ENCODE measurements at regions not wholly inside any gene's neighbourhood (a gene's known extent, or its start where the extent isn't known, plus 50 kb on each side); places are given as distances from the start of the nearest gene placed in this dataset.

GRCh38 chr9:126233175-126233574 is 93.5 kb upstream of the MVB12B start (continued):
- TF ChIP-seq EZH2 (IDR thresholded peaks at IDR 0.05; ENCODE audit: low read depth, unreplicated experiment): no peak

GRCh38 chr9:126233913-126234525 is 92.6 kb upstream of the MVB12B start:
- Histone ChIP-seq H4K20me1 (replicated peaks; ENCODE audit: insufficient read depth) (no peaks in the 10 kb centered on the region), H3K79me2 (replicated peaks; ENCODE audit: insufficient read depth) (no peaks in the 10 kb centered on the region), H3K27me3 (ENCODE audit: insufficient read depth) (no peaks in the 10 kb centered on the region), H3K4me2 (no peak overlapping the region), H3K36me3 (ENCODE audit: insufficient read depth) (no peaks in the 10 kb centered on the region), H3F3A (replicated peaks; ENCODE audit: low read depth) (no peaks in the 10 kb centered on the region), H3K27ac (ENCODE audit: low read depth) (no peak overlapping the region), H3K9me2 (ENCODE audit: insufficient read depth) (no peaks in the 10 kb centered on the region), H2AFZ (peak overlapping the region; percentile 72; the same call in 1 of the 2 replicates), H3K4me1 (ENCODE audit: insufficient read depth) (no peaks in the 10 kb centered on the region), H3K4me3 (no peak overlapping the region)
- Mint-ChIP-seq H3K27ac (no peak overlapping the region), H3K27me3 (ENCODE audit: insufficient read depth, low read depth, poor library complexity) (peaks cover 8% of the 10 kb centered on the region), H3K36me3 (ENCODE audit: low read depth) (no peaks in the 10 kb centered on the region), H3K4me3 (no peak overlapping the region), H3K4me1 (no peaks in the 10 kb centered on the region; the same call in 2 of the 3 replicates), H3K9me3 (no peaks in the 10 kb centered on the region; the same call in 2 of the 3 replicates)
- ATAC-seq (no peak), DNase-seq (ENCODE audit: low spot score) (no peak)
- TF ChIP-seq EZH2phosphoT487 (IDR thresholded peaks at IDR 0.05; ENCODE audit: unreplicated experiment) (no peak), CREB1 (CRISPR knock-in tag; IDR thresholded peaks at IDR 0.05; ENCODE audit: low read depth) (no peak), POLR2AphosphoS5 (IDR thresholded peaks at IDR 0.05; ENCODE audit: low read depth) (no peak), CTCF (conservative IDR thresholded peaks at IDR 0.05; ENCODE audit: low read depth in 2 of 2) (no peak), ZNF462 (CRISPR knock-in tag; IDR thresholded peaks at IDR 0.05) (no peak), NANOG (IDR thresholded peaks at IDR 0.05; ENCODE audit: borderline replicate concordance) (no peak), STAT1 (IDR thresholded peaks at IDR 0.05; ENCODE audit: unreplicated experiment) (no peak), ZNF331 (CRISPR knock-in tag; IDR thresholded peaks at IDR 0.05; ENCODE audit: low read depth) (no peak), ETS1 (IDR thresholded peaks at IDR 0.05) (no peak), REST (IDR thresholded peaks at IDR 0.05; ENCODE audit: unreplicated experiment) (no peak), JUNB (IDR thresholded peaks at IDR 0.05; ENCODE audit: unreplicated experiment) (no peak), EZH2 (IDR thresholded peaks at IDR 0.05; ENCODE audit: low read depth, unreplicated experiment) (no peak), ZNF114 (CRISPR knock-in tag; IDR thresholded peaks at IDR 0.05) (no peak)

Data from GM23338 (cell line).